HG02884 (cell line): ENCODE measurements at regions not wholly inside any gene's neighbourhood (a gene's known extent, or its start where the extent isn't known, plus 50 kb on each side); places are given as distances from the start of the nearest gene placed in this dataset.
"Not testable (repeated sequence)": the region's sequence is repeated elsewhere in the genome, so short reads cannot be mapped to it uniquely, and the experiment has no call there.

Experiments
- ATAC-seq: cut with Tn5 transposase; IDR thresholded peaks from one replicate; pipeline ENCODE4 v1.9.1; 2021; ENCODE audit warnings: mild to moderate bottlenecking, moderate library complexity; ENCODE audit not compliant: unreplicated experiment

GRCh38 chr5:135279328-135279727 lies 119.7 kb downstream of the MACROH2A1 start:
- no peak for ATAC-seq

DNA sequence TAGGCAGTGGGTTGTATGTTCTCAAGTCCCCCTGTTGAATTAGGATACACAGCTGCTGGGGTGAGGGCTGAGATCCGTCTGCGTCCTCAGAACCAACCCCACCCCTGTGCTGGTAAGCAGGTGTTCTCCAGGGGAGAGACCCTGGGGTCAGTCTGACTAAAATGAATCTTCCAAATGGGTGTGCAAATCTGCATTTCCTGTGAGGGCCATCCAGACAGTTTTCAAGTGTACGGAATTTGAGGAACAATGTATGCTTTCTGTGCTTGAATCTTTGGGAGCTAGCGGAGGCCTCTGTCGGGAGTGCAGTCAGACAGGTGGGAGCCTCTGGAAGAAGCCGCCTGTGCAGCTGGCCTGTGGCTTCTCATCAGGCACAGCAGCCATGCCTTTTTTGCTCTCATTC lies 122.9 kb downstream of the MACROH2A1 start:
- ATAC-seq, result no peak

DNA sequence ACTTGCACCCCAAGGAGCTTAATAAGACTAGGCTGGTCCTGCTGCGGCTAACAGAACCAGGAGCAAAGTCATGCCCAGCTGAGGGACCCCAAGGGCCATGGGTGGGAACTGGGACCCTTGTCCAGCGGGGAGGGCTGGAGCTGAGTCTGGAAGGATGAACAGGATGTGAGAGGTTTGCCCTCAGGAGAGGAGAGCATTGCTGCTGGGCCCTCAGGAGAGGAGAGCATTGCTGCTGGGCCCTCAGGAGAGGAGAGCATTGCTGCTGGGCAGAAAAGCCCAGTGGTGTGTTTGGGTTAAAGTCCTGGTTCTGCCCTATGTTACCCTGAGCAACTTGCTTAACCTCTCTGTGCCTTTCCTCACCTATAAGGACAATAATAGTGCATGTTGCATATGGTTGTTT lies 125.8 kb downstream of the MACROH2A1 start:
- no peak for ATAC-seq

DNA sequence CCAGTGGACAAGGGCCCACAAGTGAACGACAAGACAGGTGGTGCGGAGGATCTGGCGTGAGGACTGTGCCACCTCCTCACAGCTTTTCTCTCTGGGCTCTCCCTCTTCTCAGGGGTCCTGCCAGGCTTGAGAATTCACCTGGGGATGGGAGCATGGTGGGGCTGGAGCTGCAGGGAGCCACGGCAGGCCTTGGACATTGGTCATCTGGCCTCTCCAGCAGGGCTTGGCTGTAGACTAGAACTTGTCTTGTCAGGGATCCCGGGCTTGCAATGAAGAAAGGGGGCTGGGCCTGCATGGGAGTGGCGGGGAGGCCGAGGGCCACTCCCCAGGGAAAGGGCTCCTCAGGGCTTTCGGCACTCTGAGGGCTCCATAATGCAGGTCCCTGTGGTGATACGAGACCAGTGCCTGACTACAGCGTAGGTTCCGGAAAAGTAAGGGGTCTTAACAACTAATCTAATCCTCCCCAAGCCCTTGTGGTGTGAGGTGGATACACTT lies 126.7 kb downstream of the MACROH2A1 start:
- no peak for ATAC-seq

- ATAC-seq, result no peak
Measured at GRCh38 chr5:135271533-135272310, 127.3 kb downstream of the MACROH2A1 start.

DNA sequence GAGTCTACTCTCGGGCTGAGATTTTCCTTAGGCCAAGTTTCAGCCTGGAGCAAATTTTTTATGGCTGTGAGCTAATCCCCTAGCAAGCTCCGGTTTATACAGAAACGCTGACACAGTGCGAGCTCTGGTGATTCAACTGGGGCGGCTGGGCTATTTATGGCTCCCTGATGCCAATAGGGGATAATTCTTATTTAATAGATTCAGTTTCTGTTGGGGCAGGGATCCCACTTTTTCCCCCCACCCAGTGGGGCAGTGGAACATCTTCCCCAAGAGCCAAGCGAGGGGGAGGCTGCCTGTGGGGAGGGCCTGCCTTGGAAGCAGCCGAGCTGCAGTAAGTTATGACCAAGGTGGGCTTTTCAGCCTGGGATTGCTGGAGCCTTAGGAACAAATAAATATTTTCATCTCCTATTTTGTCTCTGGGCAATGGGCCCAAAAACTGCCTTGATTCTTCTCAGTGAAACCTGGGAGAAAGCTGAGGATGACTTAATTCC lies 129.1 kb downstream of the MACROH2A1 start:
- ATAC-seq, result no peak

GRCh38 chr5:135269199-135269598 lies 129.8 kb downstream of the MACROH2A1 start:
- no peak for ATAC-seq

GRCh38 chr5:135266975-135267374 lies 132.1 kb downstream of the MACROH2A1 start:
- no peak for ATAC-seq

- ATAC-seq, result no peak
Measured at GRCh38 chr5:135266303-135266635, 132.8 kb downstream of the MACROH2A1 start.

DNA sequence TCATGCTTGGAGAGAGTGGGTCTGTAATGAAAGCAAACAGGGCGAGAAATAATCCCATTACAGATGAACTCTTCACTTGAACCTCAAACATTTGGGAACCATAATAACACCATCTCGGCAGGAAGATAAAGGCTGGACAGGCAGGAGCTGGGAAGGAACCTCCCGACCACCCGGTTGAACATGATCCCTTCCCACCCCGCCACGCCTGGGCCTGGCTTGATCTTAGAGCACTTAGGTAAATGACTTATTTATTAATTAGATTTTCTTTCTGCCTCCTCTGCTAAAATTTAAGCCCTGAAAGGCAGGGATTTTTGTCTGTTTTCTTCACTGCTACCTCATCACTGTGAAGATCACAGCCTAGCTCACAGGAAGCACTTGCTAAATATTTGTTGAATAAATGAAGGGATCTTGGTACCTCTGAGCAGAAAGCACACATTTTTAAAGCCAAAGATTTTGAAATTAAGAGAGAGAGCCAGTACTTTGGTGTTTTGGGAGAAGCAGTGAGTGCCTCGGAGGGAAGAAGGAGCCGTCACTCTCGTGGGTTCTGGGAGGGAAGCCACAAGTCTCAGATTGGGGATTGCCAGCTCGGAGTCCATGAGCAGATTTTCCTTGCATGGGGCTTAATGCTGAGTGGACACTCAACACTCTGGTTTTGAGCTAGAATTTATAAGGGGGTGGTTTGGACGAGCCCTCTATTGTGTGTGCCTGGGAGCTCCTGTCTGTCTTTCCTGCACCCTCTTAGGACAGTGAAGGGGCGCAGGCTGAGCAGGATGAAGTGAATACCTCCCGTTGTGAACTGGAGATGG lies 133.3 kb downstream of the MACROH2A1 start:
- no peak for ATAC-seq

- no peak for ATAC-seq
Measured at GRCh38 chr5:135264451-135265440, 134.3 kb downstream of the MACROH2A1 start.

GRCh38 chr5:135263022-135263668 lies 135.9 kb downstream of the MACROH2A1 start:
- ATAC-seq, result no peak

DNA sequence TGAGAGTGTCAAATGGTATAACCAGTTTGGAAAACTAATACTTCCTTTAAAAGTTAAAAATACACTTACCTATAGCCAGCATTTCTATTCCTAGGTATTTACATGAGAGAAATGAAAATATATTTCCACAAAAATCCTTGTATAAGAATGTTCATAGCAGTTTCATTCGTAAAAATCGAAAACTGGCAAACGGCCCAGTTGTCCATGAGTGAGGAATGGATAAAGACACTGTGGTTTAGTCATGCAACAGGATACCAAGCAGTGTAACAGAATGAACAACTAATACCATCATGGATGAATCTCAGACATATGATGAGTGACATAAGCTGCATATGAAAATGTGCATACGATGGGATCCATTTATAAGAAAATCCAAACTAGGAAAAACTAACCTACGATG lies 136.7 kb downstream of the MACROH2A1 start:
- ATAC-seq, result no peak

- not testable (repeated sequence) for ATAC-seq
Measured at GRCh38 chr5:135260108-135260507, 138.9 kb downstream of the MACROH2A1 start.

DNA sequence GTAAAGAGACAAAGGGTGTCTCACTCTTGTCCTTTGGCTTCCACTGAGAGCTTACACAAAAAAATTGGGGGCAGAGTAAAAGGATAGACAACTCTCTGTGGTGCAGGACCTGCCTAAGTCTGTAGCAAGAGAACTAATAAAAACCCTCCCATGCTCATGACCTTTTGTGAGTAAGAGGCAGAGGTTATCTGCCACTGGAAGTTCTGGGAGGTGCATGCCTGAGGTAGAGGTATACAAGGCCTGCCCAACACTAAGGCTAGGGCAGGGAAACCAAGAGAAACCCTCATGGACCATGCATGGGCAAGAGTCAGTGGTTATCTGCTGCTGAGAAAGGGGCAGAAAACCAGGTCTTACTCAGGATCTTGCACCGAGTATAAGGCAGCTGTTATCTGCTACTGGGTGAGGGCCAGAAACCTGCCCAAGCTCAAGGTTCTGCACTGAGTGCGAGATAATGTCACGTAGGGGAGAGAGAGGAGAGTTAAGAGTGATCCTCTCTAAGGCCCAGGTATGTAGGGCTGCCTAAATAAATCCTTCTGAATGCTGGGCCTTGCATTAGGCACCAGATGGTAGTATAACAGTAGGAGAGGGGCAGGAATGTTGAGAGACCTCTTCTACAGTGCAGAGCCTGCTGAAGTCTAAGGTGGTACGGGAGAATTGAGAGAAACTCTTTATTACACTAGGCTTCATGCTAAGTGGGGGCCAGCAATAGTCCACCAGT lies 143.4 kb downstream of the MACROH2A1 start:
- ATAC-seq, result no peak

GRCh38 chr5:135254183-135254582 lies 144.8 kb downstream of the MACROH2A1 start:
- ATAC-seq, result no peak

GRCh38 chr5:135253601-135254178 lies 145.3 kb downstream of the MACROH2A1 start:
- ATAC-seq, result no peak

DNA sequence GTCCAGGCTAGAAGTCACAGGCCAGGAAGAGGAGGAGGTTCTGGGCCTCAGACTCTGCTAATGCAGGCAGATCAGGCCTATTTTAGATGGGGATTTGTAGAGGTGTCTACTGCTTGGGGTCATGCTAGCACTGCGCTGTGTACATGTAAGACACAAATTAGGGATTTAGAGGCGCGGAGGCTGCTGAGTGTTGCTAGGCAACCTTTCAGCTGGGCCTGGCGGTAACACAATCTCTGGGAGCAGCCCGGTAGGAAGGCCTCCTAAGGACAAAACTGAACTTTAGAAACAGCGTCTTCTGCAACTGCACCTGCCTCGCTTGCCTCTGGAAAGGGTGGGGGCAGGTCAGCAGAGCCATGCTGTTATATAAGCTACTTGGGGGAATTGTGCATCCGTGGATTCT lies 147.9 kb downstream of the MACROH2A1 start:
- no peak for ATAC-seq

DNA sequence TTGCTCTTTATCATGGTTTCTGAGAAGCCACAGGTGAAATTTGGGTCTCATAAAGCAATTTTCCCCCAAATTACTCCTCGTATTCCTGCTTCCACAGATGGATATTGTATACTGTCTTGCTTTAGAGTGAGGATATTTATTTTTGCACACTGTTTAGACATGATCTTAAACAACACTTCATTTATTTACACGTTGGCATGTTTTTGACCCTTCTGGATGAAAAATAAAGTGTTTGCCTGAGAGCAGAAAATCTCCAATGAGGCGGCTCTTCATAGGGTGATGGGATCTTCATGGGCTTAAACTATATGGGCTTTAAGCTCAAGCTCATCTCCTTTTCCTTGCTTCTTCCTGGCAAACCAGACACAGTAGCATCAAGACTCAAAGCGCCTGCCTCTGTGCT lies 148.4 kb downstream of the MACROH2A1 start:
- ATAC-seq, result no peak
